ENCODE measurements at regions not wholly inside any gene's neighbourhood (a gene's known extent, or its start where the extent isn't known, plus 50 kb on each side); places are given as distances from the start of the nearest gene placed in this dataset.

DNA sequence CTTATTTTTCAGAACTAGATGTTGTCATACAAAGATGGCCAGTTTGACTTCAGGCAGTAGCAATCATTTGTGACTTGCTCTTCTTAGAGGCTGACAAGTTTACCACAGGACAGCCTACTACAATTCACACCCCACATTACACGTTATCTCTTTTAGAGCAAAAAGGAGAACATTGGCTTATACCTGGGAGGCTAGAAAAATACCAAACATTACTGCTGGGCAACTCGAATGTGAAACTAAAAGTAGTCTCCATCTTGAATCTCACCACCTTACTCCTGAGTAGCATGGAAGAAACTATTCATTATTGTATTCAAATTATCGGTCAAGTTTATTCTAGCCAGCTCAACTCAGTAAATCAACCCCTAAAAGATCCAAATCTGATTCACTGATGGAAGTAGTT, 90.7 kb upstream of the TMEM26 start:
- TF ChIP-seq, protein P1, sequence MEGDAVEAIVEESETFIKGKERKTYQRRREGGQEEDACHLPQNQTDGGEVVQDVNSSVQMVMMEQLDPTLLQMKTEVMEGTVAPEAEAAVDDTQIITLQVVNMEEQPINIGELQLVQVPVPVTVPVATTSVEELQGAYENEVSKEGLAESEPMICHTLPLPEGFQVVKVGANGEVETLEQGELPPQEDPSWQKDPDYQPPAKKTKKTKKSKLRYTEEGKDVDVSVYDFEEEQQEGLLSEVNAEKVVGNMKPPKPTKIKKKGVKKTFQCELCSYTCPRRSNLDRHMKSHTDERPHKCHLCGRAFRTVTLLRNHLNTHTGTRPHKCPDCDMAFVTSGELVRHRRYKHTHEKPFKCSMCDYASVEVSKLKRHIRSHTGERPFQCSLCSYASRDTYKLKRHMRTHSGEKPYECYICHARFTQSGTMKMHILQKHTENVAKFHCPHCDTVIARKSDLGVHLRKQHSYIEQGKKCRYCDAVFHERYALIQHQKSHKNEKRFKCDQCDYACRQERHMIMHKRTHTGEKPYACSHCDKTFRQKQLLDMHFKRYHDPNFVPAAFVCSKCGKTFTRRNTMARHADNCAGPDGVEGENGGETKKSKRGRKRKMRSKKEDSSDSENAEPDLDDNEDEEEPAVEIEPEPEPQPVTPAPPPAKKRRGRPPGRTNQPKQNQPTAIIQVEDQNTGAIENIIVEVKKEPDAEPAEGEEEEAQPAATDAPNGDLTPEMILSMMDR (IDR thresholded peaks at IDR 0.05), result no peak
- TF ChIP-seq POLR2A (IDR thresholded peaks at IDR 0.05), result no peak

Data from thyroid gland (tissue), 4 donors.